ENCODE measurements at regions not wholly inside any gene's neighbourhood (a gene's known extent, or its start where the extent isn't known, plus 50 kb on each side); places are given as distances from the start of the nearest gene placed in this dataset.

- Histone ChIP-seq H3K4me3 (ENCODE audit: insufficient read depth, low read length) (no peak overlapping the region), H3K4me1 (ENCODE audit: insufficient read depth, low read length) (no peaks in the 10 kb centered on the region), H3K4me2 (ENCODE audit: insufficient read depth, low read length) (no peak overlapping the region), H3K9me3 (ENCODE audit: low read depth, low read length) (no peaks in the 10 kb centered on the region), H4K20me1 (ENCODE audit: insufficient read depth, low read length) (no peaks in the 10 kb centered on the region), H3K36me3 (ENCODE audit: insufficient read depth, low read length) (no peaks in the 10 kb centered on the region), H3K27me3 (ENCODE audit: insufficient read depth, low read length) (no peaks in the 10 kb centered on the region), H3K27ac (ENCODE audit: low read depth, low read length) (no peak overlapping the region), H2AFZ (ENCODE audit: low read length) (no peak overlapping the region), H3K79me2 (ENCODE audit: insufficient read depth, low read length) (no peaks in the 10 kb centered on the region)
- no peak for TF ChIP-seq CTCF (IDR thresholded peaks at IDR 0.05; ENCODE audit: extremely low read depth, low read depth, low read length)
- DNase-seq (ENCODE audit: insufficient read length, low spot score, missing footprints), result no peak
These were observed 176.4 kb upstream of the MYT1L start for GRCh38 chr2:2507417-2507997.

DNA sequence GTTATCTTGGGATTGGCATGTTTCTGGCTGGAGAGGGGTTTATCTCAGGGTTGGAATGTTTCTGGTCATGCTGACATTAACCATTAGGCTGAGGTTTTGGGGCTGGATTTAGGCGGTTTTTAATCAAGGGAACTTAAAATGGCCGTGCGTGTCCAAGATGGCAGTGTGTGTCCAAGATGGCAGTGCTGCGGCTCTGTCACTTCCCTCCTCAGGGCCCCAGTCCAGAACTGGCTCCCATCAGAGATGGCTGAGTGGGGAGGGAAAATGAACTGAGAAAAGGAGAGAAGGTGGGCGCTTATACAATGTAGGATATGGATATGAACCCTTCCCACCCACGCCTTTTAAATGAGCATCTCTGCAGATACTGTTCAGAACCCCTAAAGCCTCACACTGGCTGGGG lies 175.5 kb upstream of the MYT1L start:
- DNase-seq (ENCODE audit: insufficient read length, low spot score, missing footprints), result no peak
- Histone ChIP-seq H2AFZ (ENCODE audit: low read length) (no peak overlapping the region), H3K27ac (ENCODE audit: low read depth, low read length) (no peak overlapping the region), H3K4me3 (ENCODE audit: insufficient read depth, low read length) (no peak overlapping the region), H3K27me3 (ENCODE audit: insufficient read depth, low read length) (no peaks in the 10 kb centered on the region), H3K36me3 (ENCODE audit: insufficient read depth, low read length) (no peaks in the 10 kb centered on the region), H4K20me1 (ENCODE audit: insufficient read depth, low read length) (no peaks in the 10 kb centered on the region), H3K4me1 (ENCODE audit: insufficient read depth, low read length) (no peaks in the 10 kb centered on the region), H3K4me2 (ENCODE audit: insufficient read depth, low read length) (no peak overlapping the region), H3K9me3 (ENCODE audit: low read depth, low read length) (no peaks in the 10 kb centered on the region), H3K79me2 (ENCODE audit: insufficient read depth, low read length) (no peaks in the 10 kb centered on the region)
- TF ChIP-seq CTCF (IDR thresholded peaks at IDR 0.05; ENCODE audit: extremely low read depth, low read depth, low read length), result no peak

GRCh38 chr2:2505604-2506003 lies 174.5 kb upstream of the MYT1L start:
- H2AFZ ChIP-seq (ENCODE audit: low read length), result no peak overlapping the region
- TF ChIP-seq CTCF (IDR thresholded peaks at IDR 0.05; ENCODE audit: extremely low read depth, low read depth, low read length), result no peak
- no peaks in the 10 kb centered on the region for H3K27me3 ChIP-seq (ENCODE audit: insufficient read depth, low read length)
- H3K4me1 ChIP-seq (ENCODE audit: insufficient read depth, low read length), result no peaks in the 10 kb centered on the region
- H3K4me3 ChIP-seq (ENCODE audit: insufficient read depth, low read length), result no peak overlapping the region
- DNase-seq (ENCODE audit: insufficient read length, low spot score, missing footprints), result no peak
- no peaks in the 10 kb centered on the region for H4K20me1 ChIP-seq (ENCODE audit: insufficient read depth, low read length)
- H3K9me3 ChIP-seq (ENCODE audit: low read depth, low read length), result no peaks in the 10 kb centered on the region
- H3K79me2 ChIP-seq (ENCODE audit: insufficient read depth, low read length), result no peaks in the 10 kb centered on the region
- no peak overlapping the region for H3K4me2 ChIP-seq (ENCODE audit: insufficient read depth, low read length)
- H3K27ac ChIP-seq (ENCODE audit: low read depth, low read length), result no peak overlapping the region
- H3K36me3 ChIP-seq (ENCODE audit: insufficient read depth, low read length), result no peaks in the 10 kb centered on the region

DNA sequence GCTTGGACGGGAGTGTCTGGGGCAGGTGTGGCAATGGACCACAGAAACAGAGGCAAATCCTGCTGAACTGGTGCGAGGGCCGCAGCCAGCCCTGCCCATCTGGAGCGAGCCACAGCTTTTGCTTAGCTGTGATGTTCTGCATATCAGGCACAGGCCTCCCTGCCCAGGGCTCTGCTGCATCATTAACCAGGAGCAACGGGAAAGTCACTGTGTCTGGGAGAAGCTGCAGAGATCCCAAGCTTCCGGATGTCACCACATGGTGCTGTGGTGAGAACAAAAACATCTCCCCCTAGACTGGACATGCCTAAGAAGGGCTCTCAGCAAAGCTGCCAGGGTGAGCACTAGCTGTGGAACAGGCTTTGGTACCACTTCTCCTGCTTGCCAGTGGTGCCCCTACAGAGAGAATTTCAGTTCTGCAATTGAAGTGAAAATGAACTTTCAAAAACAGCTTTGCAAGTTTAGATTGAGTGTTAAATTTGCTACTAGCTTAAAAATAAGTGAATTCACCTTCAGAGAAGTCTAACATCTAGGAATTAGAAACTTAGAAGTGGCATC lies 172.9 kb upstream of the MYT1L start:
- no peak for DNase-seq (ENCODE audit: insufficient read length, low spot score, missing footprints)
- H2AFZ ChIP-seq (ENCODE audit: low read length), result no peak overlapping the region
- no peak overlapping the region for H3K27ac ChIP-seq (ENCODE audit: low read depth, low read length)
- H3K27me3 ChIP-seq (ENCODE audit: insufficient read depth, low read length), result no peaks in the 10 kb centered on the region
- H3K4me3 ChIP-seq (ENCODE audit: insufficient read depth, low read length), result no peak overlapping the region
- no peak for TF ChIP-seq CTCF (IDR thresholded peaks at IDR 0.05; ENCODE audit: extremely low read depth, low read depth, low read length)
- H3K4me2 ChIP-seq (ENCODE audit: insufficient read depth, low read length), result no peak overlapping the region
- no peaks in the 10 kb centered on the region for H4K20me1 ChIP-seq (ENCODE audit: insufficient read depth, low read length)
- no peaks in the 10 kb centered on the region for H3K4me1 ChIP-seq (ENCODE audit: insufficient read depth, low read length)
- no peaks in the 10 kb centered on the region for H3K79me2 ChIP-seq (ENCODE audit: insufficient read depth, low read length)
- no peaks in the 10 kb centered on the region for H3K36me3 ChIP-seq (ENCODE audit: insufficient read depth, low read length)
- no peaks in the 10 kb centered on the region for H3K9me3 ChIP-seq (ENCODE audit: low read depth, low read length)

Measured in osteoblast (primary cell).